HG03097 (cell line): ENCODE measurements at regions not wholly inside any gene's neighbourhood (a gene's known extent, or its start where the extent isn't known, plus 50 kb on each side); places are given as distances from the start of the nearest gene placed in this dataset.

Experiments used
- ATAC-seq: cut with Tn5 transposase; IDR thresholded peaks from one replicate; pipeline ENCODE4 v1.9.1; 2021; ENCODE audit not compliant: unreplicated experiment, low FRiP score

GRCh38 chr7:46839651-46840050, 742.3 kb downstream of the TNS3 start:
- ATAC-seq, result no peak

GRCh38 chr7:46838463-46838862, 743.4 kb downstream of the TNS3 start:
- ATAC-seq, result no peak

- no peak for ATAC-seq
Measured at GRCh38 chr7:46835556-46835955, 746.4 kb downstream of the TNS3 start.

GRCh38 chr7:46834921-46835320, 747.0 kb downstream of the TNS3 start:
- no peak for ATAC-seq

GRCh38 chr7:46833197-46833596, 748.7 kb downstream of the TNS3 start:
- ATAC-seq, result no peak

- ATAC-seq, result no peak
Measured at GRCh38 chr7:46832136-46832535, 749.8 kb downstream of the TNS3 start.

- no peak for ATAC-seq
Measured at GRCh38 chr7:46819819-46820218, 762.1 kb downstream of the TNS3 start.

GRCh38 chr7:46814516-46815250, 767.2 kb downstream of the TNS3 start:
- no peak for ATAC-seq

GRCh38 chr7:46812101-46812675, 769.7 kb downstream of the TNS3 start:
- no peak for ATAC-seq

GRCh38 chr7:46811529-46811928, 770.4 kb downstream of the TNS3 start:
- no peak for ATAC-seq

- no peak for ATAC-seq
Measured at GRCh38 chr7:46810986-46811385, 770.9 kb downstream of the TNS3 start.

GRCh38 chr7:46809886-46810285, 772.0 kb downstream of the TNS3 start:
- ATAC-seq, result no peak

- no peak for ATAC-seq
Measured at GRCh38 chr7:46806856-46807255, 775.1 kb downstream of the TNS3 start.

GRCh38 chr7:46802479-46802878, 779.4 kb downstream of the TNS3 start:
- no peak for ATAC-seq

- no peak for ATAC-seq
Measured at GRCh38 chr7:46791188-46791587, 790.7 kb downstream of the TNS3 start.

GRCh38 chr7:46786995-46787394, 794.9 kb downstream of the TNS3 start:
- no peak for ATAC-seq

GRCh38 chr7:46786221-46786954, 795.5 kb downstream of the TNS3 start:
- no peak for ATAC-seq

- no peak for ATAC-seq
Measured at GRCh38 chr7:46784732-46785131, 797.2 kb downstream of the TNS3 start.

GRCh38 chr7:46781901-46782439, 799.9 kb downstream of the TNS3 start:
- ATAC-seq, result no peak

- no peak for ATAC-seq
Measured at GRCh38 chr7:46776790-46777189, 805.1 kb downstream of the TNS3 start.

- ATAC-seq, result no peak
Measured at GRCh38 chr7:46775776-46776175, 806.1 kb downstream of the TNS3 start.

GRCh38 chr7:46775020-46775419, 806.9 kb downstream of the TNS3 start:
- no peak for ATAC-seq
